Esophagus muscularis mucosa (tissue), 3 donors: ENCODE measurements at regions not wholly inside any gene's neighbourhood (a gene's known extent, or its start where the extent isn't known, plus 50 kb on each side); places are given as distances from the start of the nearest gene placed in this dataset.

Experiments
- POLR2A ChIP-seq: fragments of 450-650 bp; IDR thresholded peaks from one replicate; pipeline ENCODE4 v1.6.1; 2017; ENCODE audit warnings: antibody characterized with exemption, moderate library complexity, mild to moderate bottlenecking, low read depth
- POLR2AphosphoS5 ChIP-seq, 2 donors: sonication (generic); formaldehyde crosslinking; IDR thresholded peaks; one replicate each; pipeline ENCODE4 v1.6.1; 2017; ENCODE audit warnings: antibody characterized with exemption in 2 of 2
- TF ChIP-seq, protein P1 (sequence below), 3 experiments: fragments of 200-600 bp in 2 of 3; fragments of 450-650 bp in 1 of 3; sonication (generic) in 2 of 3; IDR thresholded peaks; one replicate each; pipeline ENCODE4 v1.5.1; 2017 to 2019; ENCODE audit warnings: antibody characterized with exemption in 3 of 3, mild to moderate bottlenecking in 2 of 3, moderate library complexity in 1 of 3

GRCh38 chr3:165683947-165684346 is 153.3 kb downstream of the BCHE start:
- TF ChIP-seq, protein P1, sequence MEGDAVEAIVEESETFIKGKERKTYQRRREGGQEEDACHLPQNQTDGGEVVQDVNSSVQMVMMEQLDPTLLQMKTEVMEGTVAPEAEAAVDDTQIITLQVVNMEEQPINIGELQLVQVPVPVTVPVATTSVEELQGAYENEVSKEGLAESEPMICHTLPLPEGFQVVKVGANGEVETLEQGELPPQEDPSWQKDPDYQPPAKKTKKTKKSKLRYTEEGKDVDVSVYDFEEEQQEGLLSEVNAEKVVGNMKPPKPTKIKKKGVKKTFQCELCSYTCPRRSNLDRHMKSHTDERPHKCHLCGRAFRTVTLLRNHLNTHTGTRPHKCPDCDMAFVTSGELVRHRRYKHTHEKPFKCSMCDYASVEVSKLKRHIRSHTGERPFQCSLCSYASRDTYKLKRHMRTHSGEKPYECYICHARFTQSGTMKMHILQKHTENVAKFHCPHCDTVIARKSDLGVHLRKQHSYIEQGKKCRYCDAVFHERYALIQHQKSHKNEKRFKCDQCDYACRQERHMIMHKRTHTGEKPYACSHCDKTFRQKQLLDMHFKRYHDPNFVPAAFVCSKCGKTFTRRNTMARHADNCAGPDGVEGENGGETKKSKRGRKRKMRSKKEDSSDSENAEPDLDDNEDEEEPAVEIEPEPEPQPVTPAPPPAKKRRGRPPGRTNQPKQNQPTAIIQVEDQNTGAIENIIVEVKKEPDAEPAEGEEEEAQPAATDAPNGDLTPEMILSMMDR (IDR thresholded peaks at IDR 0.05), result no peak
- no peak for TF ChIP-seq POLR2A
- TF ChIP-seq POLR2AphosphoS5 (IDR thresholded peaks at IDR 0.05), result no peak
